Kidney tubule cell (primary cell): ENCODE measurements at regions not wholly inside any gene's neighbourhood (a gene's known extent, or its start where the extent isn't known, plus 50 kb on each side); places are given as distances from the start of the nearest gene placed in this dataset.
A peak's percentile ranks its signal among the peaks of the same experiment; 100 is the strongest.
"Not testable (repeated sequence)": the region's sequence is repeated elsewhere in the genome, so short reads cannot be mapped to it uniquely, and the experiment has no call there.

Experiments used
- DNase-seq: peaks from one replicate; pipeline ENCODE4 v3.0.0-alpha.2; 2018; ENCODE audit warnings: low spot score

DNA sequence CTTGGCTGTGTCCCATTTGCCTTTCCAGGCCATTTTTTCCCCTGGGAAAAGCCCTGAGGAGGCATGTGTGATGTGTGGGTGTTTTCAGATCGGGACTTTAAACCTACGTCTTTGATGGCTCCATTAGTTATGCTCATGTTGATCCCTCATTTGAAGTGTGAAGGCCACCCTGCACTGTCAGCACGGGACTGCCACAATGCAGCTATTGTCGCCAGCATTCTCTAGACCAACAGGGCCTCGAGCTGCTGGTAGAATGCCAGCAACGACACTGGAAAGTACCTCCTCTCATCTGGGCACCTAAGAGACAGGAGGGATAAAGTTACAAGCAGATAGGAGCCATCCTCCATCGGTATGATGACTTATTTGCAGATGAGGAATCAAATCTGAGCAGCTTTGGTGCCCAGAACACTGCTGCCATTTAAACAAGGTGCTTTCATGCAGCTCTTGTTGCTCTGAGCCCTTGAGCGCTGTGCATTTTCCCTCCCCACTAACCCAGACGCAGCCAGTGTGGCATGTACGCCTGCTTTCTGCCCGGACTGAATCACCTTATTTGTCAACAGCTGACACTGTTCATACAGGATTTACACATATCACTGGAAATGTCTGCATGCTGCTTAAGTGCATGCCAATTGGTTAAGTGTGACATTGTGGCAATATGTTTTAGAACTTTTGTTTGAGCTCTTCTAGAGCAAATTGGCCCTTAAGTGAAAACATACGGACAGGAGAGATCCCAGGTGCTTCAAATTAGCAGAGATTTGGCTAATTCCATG is 175.0 kb upstream of the PITRM1 start:
- DNase-seq: no peak

DNA sequence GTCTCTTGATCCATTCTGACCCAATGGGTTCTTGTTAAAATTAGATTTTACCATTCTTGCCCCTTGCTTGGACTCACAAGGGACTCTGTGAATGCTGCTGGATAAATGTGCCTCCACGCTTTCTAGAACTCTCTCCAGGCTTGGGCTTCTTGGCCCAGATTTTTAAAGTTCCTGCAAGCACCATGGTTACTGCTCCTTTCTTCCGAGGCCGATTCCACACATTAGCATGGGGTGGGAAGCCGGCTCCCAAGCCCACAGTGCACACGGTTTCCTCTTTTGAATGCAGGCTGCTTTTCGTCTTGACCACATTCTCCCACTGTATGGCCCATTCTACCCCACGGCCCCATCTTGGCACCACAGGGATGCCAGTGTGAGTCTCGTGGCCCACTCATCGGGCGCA is 174.3 kb upstream of the PITRM1 start:
- no peak for DNase-seq

DNA sequence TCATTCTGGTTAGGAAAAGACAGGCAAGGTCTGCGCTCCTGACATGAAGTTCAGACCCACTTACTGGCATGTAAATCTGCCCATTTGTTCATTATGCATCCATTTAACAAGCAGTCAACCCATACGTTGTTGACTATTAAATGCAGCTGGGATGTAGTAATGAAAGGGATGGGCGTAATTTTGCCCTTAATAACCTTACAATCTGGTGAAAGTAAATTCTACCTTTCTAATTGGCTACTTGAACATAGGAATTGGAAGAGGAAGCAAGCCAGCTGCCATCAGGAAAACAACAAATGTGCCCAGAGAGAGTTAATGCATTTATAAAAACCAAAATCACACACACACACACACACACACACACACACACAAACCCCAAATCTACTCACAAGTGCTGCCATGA is 170.2 kb upstream of the PITRM1 start:
- DNase-seq: no peak

DNA sequence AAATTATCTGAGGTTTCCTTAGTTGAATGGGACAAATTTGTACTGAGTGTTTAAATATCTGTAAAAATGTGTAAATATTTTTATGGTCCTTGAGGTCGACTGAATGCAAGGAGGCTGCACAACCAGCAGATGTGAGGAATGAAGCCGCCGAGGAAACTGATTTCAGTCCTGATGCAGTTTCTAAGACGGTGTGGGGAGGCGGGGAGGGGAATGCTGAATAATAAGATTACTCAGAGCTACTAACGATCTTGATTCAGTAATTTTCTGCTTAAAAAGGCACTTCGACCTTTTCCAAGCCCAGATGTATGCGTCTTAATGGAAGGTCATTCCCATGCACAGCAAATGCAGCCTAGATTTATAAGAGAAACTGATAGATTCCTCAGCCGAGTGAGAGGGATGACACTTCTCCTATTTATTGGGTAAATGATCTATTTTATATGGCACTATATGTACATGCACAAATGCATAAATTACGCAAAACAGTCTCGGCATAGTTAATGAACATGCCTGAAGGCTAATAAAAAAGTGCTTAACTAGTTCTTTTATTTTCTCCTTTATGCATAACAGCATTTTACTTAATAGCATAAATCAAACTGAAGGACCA is 167.6 kb upstream of the PITRM1 start:
- DNase-seq: no peak

DNA sequence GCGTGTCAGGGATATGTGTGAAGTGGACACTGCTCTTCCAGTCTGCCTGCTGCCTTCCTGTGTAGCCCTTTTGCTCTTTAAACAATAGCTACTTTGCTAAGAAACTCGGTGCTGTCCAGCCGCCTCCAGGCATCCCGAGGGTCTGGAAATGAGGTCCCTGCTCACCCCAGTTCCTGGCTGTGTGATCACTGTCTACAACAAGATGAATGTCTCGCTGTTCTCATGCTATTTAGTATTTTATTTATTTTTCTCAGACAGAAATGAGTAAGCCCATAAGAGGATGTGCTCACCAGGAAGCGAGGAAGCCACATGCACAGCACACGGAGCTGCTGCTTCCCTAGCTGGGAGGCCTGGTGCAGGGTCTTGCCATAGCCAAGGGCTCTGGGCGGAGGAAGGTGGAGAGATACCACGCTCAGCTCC is 167.0 kb upstream of the PITRM1 start:
- peak; percentile 40 for DNase-seq

DNA sequence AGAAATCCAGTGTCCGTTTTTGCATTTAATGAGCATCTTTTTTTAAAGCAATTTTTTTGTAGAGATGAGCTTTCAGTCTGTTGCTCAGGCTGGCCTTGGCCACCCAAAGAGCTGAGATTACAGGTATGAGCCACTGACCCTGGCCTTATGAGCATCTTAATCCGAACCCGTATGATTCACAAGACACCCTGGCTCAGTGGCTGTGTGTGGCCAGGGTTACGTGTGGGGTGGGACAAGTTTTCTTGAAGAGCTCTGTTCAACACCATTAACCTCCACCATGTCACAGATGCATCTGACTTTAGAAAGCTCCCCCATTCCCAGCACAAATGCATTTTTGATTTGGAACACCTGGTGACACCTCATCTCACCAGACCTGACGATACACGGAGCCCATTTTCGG is 166.5 kb upstream of the PITRM1 start:
- no peak for DNase-seq

DNA sequence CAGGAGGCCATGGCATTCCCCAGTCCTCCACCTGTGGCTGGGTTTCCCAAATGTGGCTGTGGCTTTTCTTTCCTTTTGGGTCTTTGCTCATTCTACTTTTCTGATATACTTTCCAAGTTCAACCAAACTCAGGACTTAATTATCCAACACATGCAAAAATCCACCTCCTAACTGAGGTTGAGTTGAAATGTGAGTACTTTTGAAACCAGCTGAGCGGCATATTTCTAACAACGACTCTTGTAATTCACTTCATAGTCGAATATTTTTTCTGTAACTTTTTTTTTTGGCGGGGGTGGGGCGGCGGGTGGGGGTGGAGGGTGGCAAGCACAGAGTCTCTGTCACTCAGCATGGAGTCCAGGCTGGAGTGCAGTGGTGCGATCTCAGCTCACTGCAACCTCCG is 165.2 kb upstream of the PITRM1 start:
- no peak for DNase-seq

DNA sequence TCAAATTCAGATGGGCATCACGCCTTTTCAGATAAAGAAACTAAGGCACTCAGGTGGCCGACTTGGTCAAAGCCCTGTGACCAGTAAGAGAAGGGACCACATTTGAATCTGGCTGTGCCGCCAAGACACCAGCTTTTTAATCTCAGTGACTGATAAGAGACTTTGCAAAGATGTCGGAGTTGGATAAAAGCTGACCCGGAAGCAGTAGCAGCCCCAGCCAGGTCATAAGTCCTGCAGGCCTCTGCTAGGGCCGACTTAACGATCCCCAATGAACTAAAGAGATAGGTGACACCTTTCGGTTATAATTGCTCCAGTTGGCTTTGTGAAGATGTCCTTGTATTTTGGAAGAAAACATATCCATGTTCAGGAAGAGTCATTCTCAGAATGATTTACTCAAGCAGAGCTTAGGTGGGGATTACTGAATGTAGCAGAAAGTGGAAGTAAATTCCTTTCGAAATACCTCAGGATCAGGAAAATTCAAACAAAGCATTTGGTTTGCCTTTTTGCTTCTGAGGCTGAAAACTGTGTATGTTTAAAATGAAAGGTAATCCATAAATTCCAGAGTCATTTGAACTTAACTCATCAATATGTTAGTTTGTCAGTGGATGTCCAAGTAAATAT is 164.2 kb upstream of the PITRM1 start:
- peak; percentile 46 for DNase-seq

DNA sequence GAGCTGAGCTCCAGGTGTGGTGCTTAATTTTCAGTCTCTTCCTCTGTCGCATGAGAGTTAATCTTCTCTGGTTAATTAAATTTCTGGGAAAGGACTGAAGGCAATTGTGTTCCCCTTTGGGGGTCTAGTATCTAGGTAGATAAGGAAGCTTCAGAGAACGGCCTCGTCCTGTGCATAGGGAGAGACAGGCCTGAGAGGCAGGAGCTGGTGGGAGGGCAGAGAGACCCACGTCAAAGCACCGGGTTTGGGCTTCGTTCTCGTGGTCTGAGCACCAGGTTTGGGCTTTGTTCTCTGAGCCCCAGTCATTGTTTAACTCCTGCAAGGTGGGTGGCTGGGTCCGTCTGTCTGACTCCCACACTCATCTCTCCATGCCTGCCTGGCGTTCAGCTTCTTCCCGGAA is 160.8 kb upstream of the PITRM1 start:
- no peak for DNase-seq

DNA sequence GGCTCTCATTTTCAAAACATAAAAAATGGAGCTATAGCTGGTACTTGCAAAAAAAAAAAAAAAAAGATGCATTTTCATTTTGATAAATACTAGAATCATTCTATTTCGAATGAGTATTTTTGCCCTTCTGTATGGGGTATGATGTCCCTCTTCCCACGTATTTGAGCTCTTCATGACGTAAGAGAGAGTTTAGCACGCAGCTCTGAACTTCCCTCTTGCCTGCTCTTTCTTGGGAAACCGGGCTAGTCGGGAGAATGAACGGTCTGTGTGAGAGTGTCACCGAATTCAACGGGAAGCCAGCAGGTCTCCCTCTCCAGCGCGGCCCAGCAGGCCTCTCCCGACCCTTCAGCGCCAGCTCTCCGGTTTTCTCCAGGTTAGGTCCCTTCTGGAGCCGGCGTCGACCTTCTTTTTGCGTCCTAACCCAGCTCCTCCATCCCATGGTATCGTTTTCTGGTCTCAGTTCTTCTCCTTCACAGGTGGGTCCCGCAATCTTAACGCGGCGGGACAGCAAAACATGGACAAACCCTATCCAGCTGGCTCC is 159.2 kb upstream of the PITRM1 start:
- DNase-seq: no peak

DNA sequence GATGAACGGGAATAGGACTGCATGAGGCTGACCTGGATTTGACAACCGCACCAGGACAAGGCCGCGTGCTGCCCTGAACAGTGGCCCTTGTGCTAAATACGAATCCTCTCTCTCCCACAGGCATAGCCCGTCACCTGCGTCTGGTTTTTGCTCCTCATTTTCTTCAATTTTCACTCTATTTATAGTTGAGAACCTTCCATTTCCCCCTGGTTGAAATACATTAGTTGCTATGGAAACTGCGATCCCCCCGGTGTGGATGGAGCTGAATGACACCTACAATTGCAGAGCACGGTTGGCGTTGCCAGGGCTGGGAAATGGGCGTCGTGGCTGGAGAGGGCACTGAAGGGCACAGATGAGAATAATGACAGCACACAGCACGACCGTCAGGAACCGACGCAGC is 158.6 kb upstream of the PITRM1 start:
- DNase-seq: no peak

DNA sequence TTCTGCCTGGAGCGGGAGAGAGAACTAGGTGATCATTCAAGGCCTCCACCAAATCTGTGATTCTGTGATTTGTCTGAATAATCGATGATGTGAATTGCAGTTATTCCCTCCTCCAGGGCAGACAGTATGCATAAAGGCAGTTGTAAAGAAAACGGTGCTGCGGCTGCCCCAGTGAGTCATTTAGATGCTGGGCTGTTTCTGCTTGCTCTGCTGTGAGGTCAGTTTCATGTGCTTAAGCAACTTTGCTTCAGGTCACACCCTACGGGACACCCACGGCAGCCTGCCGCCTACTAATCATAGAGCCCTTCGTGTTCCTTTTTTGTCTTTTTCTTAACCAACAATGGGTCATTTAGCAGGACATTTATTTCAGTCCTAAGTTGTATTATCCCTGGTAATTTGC is 158.1 kb upstream of the PITRM1 start:
- peak; percentile 56 for DNase-seq

DNA sequence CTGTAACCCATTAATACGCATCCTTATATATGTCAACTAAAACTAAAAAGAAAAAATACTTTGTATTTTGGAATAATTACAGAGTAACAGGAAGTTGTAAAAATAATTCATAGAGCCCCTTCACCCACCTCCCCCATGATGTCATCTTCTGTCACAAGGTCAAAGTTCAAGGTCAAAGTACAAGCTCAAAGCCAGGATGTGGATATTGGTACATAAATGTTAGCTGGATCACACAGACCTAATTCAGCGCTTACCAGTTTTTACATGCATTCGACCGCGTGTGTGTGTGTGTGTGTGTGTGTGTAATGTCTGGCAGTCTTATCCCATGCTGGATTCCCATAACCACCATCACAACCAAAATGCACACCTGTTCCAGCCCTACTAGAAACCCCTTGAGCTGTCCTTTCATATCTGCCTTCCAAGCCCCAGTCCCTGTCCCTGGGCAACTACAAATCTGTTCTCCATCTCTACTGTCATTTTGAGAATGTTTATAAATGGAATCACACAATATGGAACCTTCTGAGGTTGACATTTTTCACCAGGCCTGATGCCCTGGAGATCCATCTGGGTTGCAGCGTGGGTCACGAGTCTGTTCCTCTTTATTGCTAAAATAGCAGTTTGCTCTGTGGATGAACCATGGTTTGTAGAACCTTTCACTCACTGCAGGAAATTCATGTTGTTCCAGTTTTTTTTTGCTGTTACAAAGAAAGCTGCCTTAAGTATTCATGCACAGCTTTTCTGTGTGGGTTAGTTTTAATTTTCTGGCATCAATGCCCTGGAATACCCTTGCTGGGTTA is 153.6 kb upstream of the PITRM1 start:
- no peak for DNase-seq

DNA sequence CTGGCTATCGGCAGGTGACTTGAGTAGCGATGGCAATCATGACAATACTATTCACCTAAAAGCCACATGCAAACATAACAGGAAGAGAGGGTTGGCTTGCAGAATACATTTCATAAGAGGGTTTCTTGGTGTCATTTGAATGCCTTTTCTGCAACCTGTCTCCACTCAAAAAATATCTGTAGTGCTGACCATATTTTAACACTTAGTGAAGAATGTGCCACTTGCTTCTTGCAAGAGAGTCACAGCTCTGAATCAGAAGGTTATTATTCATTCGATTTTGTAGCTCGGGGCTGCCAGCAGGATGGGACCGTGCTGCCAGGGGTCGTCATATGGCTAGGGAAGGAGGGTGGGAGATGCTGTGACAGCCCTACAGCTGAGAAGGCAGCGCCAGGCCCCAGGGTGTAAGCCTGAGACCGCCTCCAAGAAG is 152.0 kb upstream of the PITRM1 start:
- no peak for DNase-seq

DNA sequence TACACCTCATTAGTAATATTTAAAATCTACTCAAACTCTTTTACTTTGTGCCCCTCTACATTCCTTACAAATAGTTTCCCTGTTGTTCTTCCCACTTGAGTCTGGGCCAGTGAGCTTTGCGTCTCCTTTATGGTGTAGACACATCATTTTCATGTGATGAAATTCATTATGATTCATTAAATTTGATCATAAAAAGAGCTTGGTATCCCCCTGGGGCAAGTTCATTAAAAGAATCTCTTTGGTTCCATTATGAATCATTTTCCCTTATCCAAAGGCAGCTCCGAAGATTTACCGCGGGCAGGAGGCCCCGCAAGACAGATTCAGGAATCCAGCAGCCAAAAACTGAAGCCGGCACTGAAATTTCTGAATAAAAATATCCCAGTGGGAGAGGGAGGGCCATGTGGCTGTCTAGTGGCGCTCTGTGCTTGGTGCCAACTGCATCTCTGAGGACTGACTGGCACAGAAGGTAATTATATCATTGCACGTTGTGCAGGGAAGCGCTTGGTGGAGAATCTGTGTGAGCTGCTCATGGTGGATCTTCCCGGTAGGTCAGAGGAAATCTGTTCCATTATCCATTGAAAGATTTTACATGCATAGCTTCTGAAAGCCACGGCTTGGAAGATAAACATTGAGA is 151.4 kb upstream of the PITRM1 start:
- no peak for DNase-seq

DNA sequence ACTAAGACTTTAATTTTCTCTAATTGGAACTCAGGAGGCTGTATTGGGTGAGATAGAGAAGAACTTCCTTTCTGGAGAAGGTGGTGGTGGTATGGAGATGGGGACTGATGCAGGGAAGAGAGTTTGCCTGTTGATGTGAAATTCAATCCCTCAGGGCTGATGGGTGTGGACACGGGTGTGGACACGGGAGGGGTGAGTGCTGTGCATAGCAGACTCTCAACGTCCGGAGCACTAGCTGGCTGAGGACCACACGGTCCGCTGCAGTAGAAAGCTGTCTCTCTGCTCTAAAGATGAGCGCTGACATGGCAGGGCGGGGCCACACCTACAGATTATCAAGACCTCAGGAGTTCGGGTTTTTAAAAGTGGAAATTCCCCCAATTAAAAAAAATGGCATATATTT is 148.5 kb upstream of the PITRM1 start:
- no peak for DNase-seq

DNA sequence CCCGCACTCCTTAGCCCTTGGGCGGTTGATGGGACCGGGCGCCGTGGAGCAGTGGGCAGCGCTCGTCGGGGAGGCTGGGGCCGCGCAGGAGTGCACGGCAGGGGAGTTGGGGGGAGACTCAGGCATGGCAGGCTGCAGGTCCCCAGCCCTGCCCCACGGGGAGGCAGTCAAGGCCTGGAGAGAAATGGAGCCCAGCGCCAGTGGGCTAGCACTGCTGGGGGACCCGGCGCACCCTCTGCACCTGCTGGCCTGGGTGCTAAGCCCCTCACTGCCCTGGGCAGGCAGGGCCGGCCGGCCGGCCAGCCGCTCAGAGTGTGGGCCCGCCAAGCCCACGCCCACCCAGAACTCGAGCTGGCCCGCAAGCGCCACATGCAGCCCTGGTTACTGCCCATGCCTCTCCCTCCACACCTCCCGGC is 147.2 kb upstream of the PITRM1 start:
- DNase-seq: no peak

DNA sequence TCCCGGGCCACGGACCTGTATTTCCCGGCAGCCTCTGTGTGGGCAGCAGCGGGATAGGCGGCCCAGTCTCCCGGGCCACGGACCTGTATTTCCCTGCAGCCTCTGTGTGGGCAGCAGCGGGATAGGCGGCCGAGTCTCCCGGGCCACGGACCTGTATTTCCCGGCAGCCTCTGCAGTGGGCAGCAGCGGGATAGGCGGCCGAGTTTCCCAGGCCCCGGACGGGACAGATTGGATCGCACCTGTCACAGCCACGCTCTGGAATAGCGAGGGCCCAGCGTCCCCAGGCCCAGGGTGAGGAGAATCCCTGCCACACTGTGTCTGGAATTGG is 145.9 kb upstream of the PITRM1 start:
- not testable (repeated sequence) for DNase-seq

DNA sequence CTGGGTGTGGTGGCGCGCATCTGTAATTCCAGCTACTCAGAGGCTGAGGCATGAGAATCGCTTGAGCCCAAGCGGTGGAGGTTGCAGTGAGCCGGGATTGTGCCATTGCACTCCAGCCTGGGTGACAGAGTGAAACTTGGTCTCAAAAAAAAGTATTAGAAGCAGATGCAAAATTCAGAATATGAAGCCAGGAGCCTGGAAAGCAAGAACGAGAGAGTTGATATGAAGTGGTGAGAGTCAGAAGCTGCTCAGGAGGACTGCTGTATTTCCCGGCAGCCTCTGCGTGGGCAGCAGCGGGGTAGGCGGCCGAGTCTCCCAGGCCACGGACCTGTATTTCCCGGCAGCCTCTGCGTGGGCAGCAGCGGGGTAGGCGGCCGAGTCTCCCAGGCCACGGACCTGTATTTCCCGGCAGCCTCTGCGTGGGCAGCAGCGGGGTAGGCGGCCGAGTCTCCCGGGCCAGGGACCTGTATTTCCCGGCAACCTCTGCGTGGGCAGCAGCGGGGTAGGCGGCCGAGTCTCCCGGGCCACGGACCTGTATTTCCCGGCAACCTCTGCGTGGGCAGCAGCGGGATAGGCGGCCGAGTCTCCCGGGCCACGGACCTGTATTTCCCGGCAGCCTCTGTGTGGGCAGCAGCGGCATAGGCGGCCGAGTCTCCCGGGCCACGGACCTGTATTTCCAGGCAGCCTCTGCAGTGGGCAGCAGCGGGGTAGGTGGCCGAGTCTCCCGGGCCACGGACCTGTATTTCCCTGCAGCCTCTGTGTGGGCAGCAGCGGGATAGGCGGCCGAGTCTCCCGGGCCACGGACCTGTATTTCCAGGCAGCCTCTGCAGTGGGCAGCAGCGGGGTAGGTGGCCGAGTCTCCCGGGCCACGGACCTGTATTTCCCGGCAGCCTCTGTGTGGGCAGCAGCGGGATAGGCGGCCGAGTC is 145.2 kb upstream of the PITRM1 start:
- DNase-seq: not testable (repeated sequence)

DNA sequence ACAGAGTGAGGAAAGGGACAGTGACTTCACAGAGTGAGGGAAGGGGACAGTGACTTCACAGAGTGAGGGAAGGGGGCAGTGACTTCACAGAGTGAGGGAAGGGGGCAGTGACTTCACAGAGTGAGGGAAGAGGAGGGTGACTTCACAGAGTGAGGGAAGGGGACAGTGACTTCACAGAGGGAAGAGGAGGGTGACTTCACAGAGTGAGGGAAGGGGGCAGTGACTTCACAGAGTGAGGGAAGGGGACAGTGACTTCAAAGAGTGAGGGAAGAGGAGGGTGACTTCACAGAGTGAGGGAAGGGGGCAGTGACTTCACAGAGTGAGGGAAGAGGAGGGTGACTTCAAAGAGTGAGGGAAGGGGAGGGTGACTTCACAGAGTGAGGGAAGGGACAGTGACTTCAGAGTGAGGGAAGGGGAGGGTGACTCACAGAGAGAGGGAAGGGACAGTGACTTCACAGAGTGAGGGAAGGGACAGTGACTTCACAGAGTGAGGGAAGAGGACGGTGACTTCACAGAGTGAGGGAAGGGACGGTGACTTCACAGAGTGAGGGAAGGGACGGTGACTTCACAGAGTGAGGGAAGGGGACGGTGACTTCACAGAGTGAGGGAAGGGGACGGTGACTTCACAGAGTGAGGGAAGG is 142.0 kb upstream of the PITRM1 start:
- not testable (repeated sequence) for DNase-seq
